Muscle layer of duodenum (tissue), 2 donors: ENCODE measurements at regions not wholly inside any gene's neighbourhood (a gene's known extent, or its start where the extent isn't known, plus 50 kb on each side); places are given as distances from the start of the nearest gene placed in this dataset.

Experiments used
- H3K27ac ChIP-seq: one replicate; pipeline ENCODE4 v1.7.0; 2013; ENCODE audit warnings: mild to moderate bottlenecking, low read length
- H3K27me3 ChIP-seq: one replicate; pipeline ENCODE4 v1.7.0; 2013; ENCODE audit warnings: low read depth, mild to moderate bottlenecking, control low read depth, low read length
- H3K36me3 ChIP-seq, 2 donors: one replicate each; pipeline ENCODE4 v1.7.0; 2013; ENCODE audit warnings: low read length in 2 of 2, control low read depth in 1 of 2, mild to moderate bottlenecking in 1 of 2; ENCODE audit not compliant: insufficient read depth in 2 of 2, control insufficient read depth in 1 of 2
- H3K4me1 ChIP-seq, 2 donors: one replicate each; pipeline ENCODE4 v1.7.0; 2013; ENCODE audit warnings: low read length in 2 of 2, mild to moderate bottlenecking in 2 of 2, control low read depth in 1 of 2, moderate library complexity in 1 of 2; ENCODE audit not compliant: insufficient read depth in 2 of 2, control insufficient read depth in 1 of 2
- H3K4me3 ChIP-seq, 2 donors: one replicate each; pipeline ENCODE4 v1.7.0; 2013; ENCODE audit warnings: low read length in 2 of 2, low read depth in 1 of 2, mild to moderate bottlenecking in 1 of 2
- H3K9me3 ChIP-seq, 2 donors: one replicate each; pipeline ENCODE4 v1.7.0; 2013; ENCODE audit warnings: low read length in 2 of 2, control low read depth in 1 of 2, mild to moderate bottlenecking in 1 of 2; ENCODE audit not compliant: control insufficient read depth in 1 of 2
- donor health status: healthy.

DNA sequence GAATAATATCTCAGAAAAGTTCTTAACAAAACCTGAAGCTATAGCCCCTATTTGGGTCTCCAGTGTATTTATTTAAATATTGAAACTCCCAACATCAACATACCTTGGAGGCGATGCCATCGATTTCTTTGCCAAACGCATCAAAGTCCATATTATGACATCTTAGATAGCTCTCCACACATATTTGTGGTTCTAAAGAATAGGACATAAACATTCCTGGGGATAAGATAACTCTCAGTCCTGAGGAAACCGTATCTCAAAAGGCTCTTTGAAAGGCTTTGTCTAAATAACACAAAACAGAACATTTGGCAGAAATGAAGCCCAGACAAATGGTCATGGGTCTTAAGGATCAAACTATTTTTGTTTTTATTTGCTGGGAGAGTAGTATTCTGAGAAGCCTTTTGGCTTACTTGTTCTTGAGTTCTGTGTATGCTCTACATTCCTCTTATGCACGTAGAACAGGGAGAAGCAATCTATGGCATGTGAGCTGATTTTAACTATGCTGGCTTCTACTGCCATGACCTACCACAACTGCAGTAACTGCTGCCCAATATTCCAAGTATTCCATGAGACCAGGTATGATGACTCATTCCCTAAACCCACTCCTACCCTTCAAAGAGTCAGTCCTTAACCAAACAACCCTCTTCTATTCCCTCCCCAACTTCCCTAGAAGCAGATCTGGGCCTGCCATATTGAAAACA lies 279.0 kb upstream of the ZFHX3 start:
- Histone ChIP-seq H3K27ac (no peak overlapping the region), H3K27me3 (no peaks in the 10 kb centered on the region), H3K36me3 (no peaks in the 10 kb centered on the region), H3K9me3 (no peaks in the 10 kb centered on the region), H3K4me3 (no peak overlapping the region), H3K4me1 (no peaks in the 10 kb centered on the region)

DNA sequence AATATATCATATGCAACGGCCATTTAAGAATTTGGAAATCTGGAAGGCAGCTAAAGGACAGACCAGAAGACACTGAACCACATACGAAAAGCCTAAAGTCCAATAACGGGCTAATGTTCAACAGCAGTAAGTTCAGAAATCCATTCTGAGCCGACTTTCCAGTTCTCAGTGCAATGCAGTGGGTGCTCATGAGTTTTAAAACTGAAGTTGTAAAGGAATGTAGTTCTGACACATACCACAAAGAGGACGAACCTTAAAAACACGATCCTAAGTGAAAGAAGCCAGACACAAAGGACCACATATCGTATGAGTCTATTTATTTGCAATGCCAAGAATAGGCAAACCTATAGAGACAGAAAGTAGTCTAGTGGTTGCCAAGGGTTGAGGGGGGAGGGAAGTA lies 278.3 kb upstream of the ZFHX3 start:
- H3K4me1 ChIP-seq: no peaks in the 10 kb centered on the region
- H3K27me3 ChIP-seq: no peaks in the 10 kb centered on the region
- no peak overlapping the region for H3K27ac ChIP-seq
- H3K4me3 ChIP-seq: no peak overlapping the region
- no peaks in the 10 kb centered on the region for H3K36me3 ChIP-seq
- no peaks in the 10 kb centered on the region for H3K9me3 ChIP-seq

DNA sequence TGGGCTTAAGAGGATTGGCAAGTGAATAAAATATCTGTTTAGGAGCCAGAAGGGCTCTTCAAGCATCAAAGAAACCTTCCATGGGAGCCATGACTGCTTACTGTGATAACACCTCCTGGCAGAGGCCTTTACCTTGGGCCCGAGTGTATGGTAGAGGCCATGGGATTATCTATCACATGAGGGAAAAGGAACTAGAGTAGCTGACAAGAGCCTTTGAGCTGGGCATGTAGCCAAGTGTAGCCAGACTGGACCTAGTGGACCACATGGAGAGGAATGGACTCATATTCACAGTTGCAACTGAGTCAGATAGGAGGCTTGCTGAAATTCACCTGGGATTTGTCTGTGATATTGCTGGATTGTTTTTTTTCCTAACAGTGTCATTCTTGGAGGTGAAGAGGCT lies 276.0 kb upstream of the ZFHX3 start:
- no peaks in the 10 kb centered on the region for H3K9me3 ChIP-seq
- H3K27me3 ChIP-seq: no peaks in the 10 kb centered on the region
- H3K4me1 ChIP-seq: no peaks in the 10 kb centered on the region
- no peaks in the 10 kb centered on the region for H3K36me3 ChIP-seq
- no peak overlapping the region for H3K27ac ChIP-seq
- H3K4me3 ChIP-seq: no peak overlapping the region

DNA sequence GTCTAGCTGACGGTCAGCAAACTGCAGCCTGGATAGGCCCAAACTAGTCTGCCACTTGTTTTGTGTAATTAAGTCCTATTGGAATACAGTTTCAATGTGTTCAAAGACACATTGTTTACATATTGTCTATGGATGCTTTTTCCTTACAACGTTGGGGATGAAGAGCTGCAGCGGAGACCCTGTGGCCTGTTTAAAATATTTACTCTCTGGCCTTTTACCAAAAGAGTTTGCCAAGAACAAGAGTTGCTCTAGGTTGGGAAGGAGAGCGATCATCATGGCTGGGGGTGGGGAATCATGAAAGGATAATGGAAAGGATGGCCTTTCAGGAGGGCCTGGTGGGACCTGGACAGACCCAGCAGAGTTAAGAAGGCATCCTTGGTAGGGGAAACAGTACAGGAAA lies 274.9 kb upstream of the ZFHX3 start:
- no peaks in the 10 kb centered on the region for H3K4me1 ChIP-seq
- no peaks in the 10 kb centered on the region for H3K36me3 ChIP-seq
- no peak overlapping the region for H3K4me3 ChIP-seq
- H3K27me3 ChIP-seq: no peaks in the 10 kb centered on the region
- no peaks in the 10 kb centered on the region for H3K9me3 ChIP-seq
- H3K27ac ChIP-seq: no peak overlapping the region

DNA sequence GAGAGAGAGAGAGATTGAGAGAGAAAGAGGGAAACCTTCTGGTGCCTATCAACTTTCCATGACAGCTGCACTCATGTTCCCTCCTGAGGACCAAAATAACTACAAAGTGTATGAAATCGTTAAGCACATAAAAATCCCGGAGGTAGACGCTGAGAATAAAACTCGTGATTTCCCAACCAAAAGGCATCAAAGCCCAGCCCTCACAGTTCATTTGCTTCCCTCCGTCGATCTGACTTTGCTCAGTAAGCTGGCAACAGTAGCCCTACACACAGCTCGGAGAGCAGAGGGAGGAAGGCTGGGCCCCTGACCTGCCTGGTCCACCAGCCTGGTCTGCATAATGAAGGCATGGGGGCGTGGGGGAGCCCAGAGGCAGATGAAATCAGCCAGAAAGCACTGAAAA lies 273.9 kb upstream of the ZFHX3 start:
- Histone ChIP-seq H3K27ac (no peak overlapping the region), H3K4me1 (no peaks in the 10 kb centered on the region), H3K36me3 (no peaks in the 10 kb centered on the region), H3K27me3 (no peaks in the 10 kb centered on the region), H3K4me3 (no peak overlapping the region), H3K9me3 (no peaks in the 10 kb centered on the region)

DNA sequence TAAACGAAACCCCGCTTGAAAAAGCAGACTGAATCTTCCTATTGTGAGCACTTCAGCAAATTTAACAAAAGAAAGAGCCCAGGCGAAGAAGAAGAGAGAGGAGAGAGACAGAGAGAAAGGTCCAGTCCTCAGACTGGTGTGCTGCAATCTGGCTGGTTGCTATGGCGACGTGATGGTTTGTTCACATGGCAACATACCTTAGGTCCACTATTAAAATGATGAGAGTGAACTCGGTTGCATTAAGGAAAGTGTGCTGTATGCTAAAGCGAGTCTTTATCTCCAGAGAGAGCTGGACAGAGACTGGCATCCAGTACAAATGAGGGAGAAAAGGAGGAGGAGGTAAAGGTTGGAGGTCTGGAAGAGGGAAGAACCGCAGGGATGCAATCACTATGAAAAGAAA lies 271.8 kb upstream of the ZFHX3 start:
- Histone ChIP-seq H3K9me3 (no peaks in the 10 kb centered on the region), H3K27me3 (no peaks in the 10 kb centered on the region), H3K4me3 (no peak overlapping the region), H3K27ac (no peak overlapping the region), H3K36me3 (no peaks in the 10 kb centered on the region), H3K4me1 (no peaks in the 10 kb centered on the region)

DNA sequence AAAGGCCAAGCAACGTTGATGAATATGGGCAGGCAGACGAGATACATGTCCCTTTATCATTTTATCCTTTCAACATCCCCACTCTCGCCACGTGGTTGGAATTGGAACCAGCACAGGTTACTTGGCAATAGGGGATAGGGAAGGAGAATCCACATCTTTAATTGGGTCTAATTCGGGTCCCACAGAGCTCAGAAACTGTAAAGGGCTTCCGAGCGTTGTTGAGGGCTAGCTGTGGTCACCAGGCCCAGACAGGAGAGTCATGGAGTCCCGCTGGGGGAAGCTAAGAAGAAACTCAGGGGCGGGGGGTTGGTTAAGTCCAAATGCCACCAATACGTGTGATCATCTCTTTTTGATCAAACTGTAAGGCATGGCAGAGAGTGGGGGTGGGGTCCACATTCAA lies 271.3 kb upstream of the ZFHX3 start:
- Histone ChIP-seq H3K27me3 (no peaks in the 10 kb centered on the region), H3K27ac (no peak overlapping the region), H3K36me3 (no peaks in the 10 kb centered on the region), H3K9me3 (no peaks in the 10 kb centered on the region), H3K4me3 (no peak overlapping the region), H3K4me1 (no peaks in the 10 kb centered on the region)

DNA sequence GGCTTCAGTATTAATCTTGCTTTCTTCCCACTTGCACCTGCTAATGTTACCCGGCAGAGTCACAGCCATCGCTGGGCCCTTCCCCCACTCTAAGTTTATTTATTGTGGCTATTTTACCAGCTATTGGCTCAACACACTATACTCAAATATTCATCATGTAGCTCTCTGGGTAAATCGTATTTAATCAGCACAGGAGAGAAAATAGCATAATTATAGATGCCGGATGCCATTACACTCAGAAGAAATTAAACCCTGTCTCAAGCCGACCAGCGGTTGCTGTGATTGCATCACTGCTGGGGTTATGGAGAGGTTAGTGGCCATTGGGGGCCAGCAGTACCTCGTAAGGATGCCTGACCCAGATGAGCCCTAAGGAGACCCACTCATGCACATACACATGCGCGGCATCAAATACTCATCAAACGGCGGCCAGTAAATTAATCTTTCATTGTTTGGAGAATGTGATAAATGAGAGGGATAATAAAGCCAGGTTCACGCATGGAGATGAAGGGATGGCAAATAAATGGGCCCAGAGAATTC lies 269.5 kb upstream of the ZFHX3 start:
- H3K27me3 ChIP-seq: no peaks in the 10 kb centered on the region
- H3K4me1 ChIP-seq: no peaks in the 10 kb centered on the region
- no peak overlapping the region for H3K27ac ChIP-seq
- no peak overlapping the region for H3K4me3 ChIP-seq
- H3K9me3 ChIP-seq: no peaks in the 10 kb centered on the region
- H3K36me3 ChIP-seq: no peaks in the 10 kb centered on the region

DNA sequence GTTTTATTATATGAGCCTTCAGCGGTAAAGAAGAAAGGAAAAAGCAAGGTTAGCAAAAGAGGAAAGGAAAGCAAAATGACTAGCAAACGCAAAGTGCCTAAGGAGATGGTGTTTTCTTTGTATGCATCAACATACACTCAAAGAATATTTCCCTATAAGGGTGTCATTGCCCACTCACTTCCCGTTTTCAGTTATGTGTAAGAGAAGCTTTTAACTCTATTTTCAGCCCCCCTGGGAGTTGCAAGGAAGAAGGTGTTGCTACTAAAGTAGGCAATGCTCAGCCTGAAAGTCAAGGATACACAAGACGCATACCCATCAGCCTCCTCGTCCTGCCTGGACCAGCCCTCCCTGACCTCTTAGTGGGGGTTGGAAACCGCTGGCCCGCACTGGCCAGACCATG lies 267.7 kb upstream of the ZFHX3 start:
- Histone ChIP-seq H3K27ac (no peak overlapping the region), H3K4me1 (no peaks in the 10 kb centered on the region), H3K36me3 (no peaks in the 10 kb centered on the region), H3K27me3 (no peaks in the 10 kb centered on the region), H3K4me3 (no peak overlapping the region), H3K9me3 (no peaks in the 10 kb centered on the region)

DNA sequence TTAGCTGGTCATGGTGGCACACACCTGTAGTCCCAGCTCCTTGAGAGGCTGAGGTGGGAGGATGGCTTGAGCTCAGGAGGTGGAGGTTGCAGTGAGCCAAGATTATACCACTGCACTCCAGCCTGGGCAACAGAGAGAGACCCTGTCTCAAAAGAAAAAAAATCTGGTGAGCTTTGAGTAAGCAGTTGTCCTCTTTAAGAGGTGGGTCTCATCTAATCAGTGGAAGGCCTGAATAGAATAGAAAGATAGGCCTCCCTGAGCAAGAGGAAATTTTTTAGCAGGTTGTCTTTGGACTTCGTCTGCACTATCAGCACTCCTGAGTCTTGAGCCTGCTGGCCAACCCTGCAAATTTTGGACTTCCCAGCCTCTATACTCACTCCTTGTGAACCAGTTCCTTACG lies 266.0 kb upstream of the ZFHX3 start:
- no peaks in the 10 kb centered on the region for H3K4me1 ChIP-seq
- H3K4me3 ChIP-seq: no peak overlapping the region
- H3K36me3 ChIP-seq: no peaks in the 10 kb centered on the region
- no peaks in the 10 kb centered on the region for H3K27me3 ChIP-seq
- no peak overlapping the region for H3K27ac ChIP-seq
- H3K9me3 ChIP-seq: no peaks in the 10 kb centered on the region

DNA sequence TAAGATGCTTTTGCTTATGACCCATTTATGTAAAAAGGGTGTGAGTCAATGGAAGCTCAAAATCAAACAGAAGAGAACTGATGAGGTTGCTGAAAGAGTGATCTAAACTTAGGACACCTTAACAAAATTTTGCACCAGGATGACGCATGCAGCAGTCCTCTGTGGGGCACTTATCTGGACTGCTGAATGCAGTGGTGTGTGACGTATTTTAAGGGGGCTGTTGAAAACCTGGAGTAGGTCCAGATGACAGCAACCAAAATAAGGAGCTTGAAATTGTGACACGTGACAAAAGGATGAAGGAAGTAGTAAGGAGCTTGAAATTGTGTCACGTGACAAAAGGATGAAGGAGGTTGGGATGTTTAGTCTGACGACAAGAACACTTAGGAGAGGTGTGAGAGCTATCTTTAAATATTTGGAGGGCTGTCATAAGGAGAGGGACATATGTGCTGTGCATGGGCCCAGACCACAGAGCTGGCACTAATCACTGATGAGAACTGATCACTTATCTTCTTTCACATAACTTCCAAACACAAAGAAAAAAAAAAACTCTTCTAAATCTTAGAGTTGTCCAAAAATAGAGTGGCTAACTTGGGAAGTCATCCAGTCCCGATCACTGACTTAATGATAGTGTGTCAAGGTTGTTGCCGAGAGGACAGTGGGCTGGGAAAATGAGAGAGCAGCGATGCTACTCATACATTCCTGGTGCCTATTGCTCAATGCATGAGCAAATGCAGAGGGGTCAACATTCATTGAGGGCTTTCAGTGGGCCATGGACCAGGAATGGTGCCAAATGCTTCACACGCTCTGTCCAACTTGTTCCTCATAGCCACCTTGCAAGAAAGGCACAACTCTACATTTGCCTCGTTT lies 264.2 kb upstream of the ZFHX3 start:
- Histone ChIP-seq H3K27ac (no peak overlapping the region), H3K4me3 (no peak overlapping the region), H3K27me3 (no peaks in the 10 kb centered on the region), H3K9me3 (no peaks in the 10 kb centered on the region), H3K4me1 (no peaks in the 10 kb centered on the region), H3K36me3 (no peaks in the 10 kb centered on the region)
